GM12872 (cell line): ENCODE measurements at regions not wholly inside any gene's neighbourhood (a gene's known extent, or its start where the extent isn't known, plus 50 kb on each side); places are given as distances from the start of the nearest gene placed in this dataset.

ENCODE experiments used
- CTCF ChIP-seq: IDR thresholded peaks from 3 replicates; pipeline ENCODE4 v1.5.1; 2011; ENCODE audit warnings: low read depth, mild to moderate bottlenecking, low read length, moderate library complexity; ENCODE audit not compliant: insufficient read depth

- no peak for TF ChIP-seq CTCF
Measured at GRCh38 chr2:31726457-31726856, 145.7 kb upstream of the SRD5A2 start.

- TF ChIP-seq CTCF: no peak
Measured at GRCh38 chr2:31725444-31725843, 144.7 kb upstream of the SRD5A2 start.

GRCh38 chr2:31711737-31712136 is 131.0 kb upstream of the SRD5A2 start:
- TF ChIP-seq CTCF: no peak

GRCh38 chr2:31710121-31710520 is 129.4 kb upstream of the SRD5A2 start:
- TF ChIP-seq CTCF: no peak

GRCh38 chr2:31707992-31708391 is 127.3 kb upstream of the SRD5A2 start:
- TF ChIP-seq CTCF: no peak

GRCh38 chr2:31704561-31705212 is 123.9 kb upstream of the SRD5A2 start:
- no peak for TF ChIP-seq CTCF

GRCh38 chr2:31703253-31703652 is 122.5 kb upstream of the SRD5A2 start:
- no peak for TF ChIP-seq CTCF
